Ovary (tissue), 3 donors: ENCODE measurements at regions not wholly inside any gene's neighbourhood (a gene's known extent, or its start where the extent isn't known, plus 50 kb on each side); places are given as distances from the start of the nearest gene placed in this dataset.

Experiments
- CTCF ChIP-seq, 3 donors: fragments of 450-650 bp in 2 of 3; fragments of 200-600 bp in 1 of 3; IDR thresholded peaks; one replicate each; pipeline versions ENCODE4 v1.5.1 to v1.8.0; 2016 to 2022; ENCODE audit warnings: antibody characterized with exemption in 3 of 3, mild to moderate bottlenecking in 1 of 3
- EP300 ChIP-seq: sonication (generic); formaldehyde crosslinking; IDR thresholded peaks from one replicate; pipeline ENCODE4 v1.6.1; 2017; ENCODE audit warnings: antibody characterized with exemption
- POLR2A ChIP-seq: fragments of 450-650 bp; IDR thresholded peaks from one replicate; pipeline ENCODE4 v1.6.1; 2017; ENCODE audit warnings: antibody characterized with exemption, mild to moderate bottlenecking, moderate library complexity
- donor health status: DM: no; HTN: no; CAD: no.

GRCh38 chr2:239668042-239668441, 267.2 kb upstream of the HDAC4 start:
- TF ChIP-seq CTCF (IDR thresholded peaks at IDR 0.05): no peak
- TF ChIP-seq POLR2A: no peak
- TF ChIP-seq EP300: no peak
